ENCODE measurements at regions not wholly inside any gene's neighbourhood (a gene's known extent, or its start where the extent isn't known, plus 50 kb on each side); places are given as distances from the start of the nearest gene placed in this dataset.

DNA sequence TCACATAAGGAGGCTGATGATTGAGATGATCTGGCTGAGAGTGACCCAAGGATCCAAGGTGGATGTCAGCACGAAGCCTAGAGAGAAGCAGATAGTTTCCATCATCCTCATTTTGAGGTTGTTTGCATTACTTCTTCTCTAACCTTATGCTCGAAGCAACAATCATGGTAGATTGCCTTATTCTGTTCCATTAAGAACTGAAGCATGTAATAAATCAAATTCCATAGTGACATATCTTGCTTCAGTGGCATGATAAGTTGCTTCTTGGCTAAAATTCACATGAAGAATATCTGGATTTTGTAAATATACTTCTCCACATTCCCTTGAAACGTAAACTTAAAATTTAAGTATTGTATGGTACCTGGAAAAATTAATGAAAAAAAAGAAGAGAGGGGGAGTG is 377.8 kb upstream of the DACH1 start:
- no peak for TF ChIP-seq CTCF (IDR thresholded peaks at IDR 0.05)
- no peak for TF ChIP-seq POLR2A (IDR thresholded peaks at IDR 0.05)

All from adrenal gland (tissue), 5 donors.